HG03460 (cell line): ENCODE measurements at regions not wholly inside any gene's neighbourhood (a gene's known extent, or its start where the extent isn't known, plus 50 kb on each side); places are given as distances from the start of the nearest gene placed in this dataset.

ENCODE experiments used
- ATAC-seq: cut with Tn5 transposase; IDR thresholded peaks from one replicate; pipeline ENCODE4 v1.9.1; 2021; ENCODE audit not compliant: unreplicated experiment

- ATAC-seq = peak; percentile 67
Measured at GRCh38 chr6:47360388-47360787, 50.7 kb upstream of the TNFRSF21 start.

DNA sequence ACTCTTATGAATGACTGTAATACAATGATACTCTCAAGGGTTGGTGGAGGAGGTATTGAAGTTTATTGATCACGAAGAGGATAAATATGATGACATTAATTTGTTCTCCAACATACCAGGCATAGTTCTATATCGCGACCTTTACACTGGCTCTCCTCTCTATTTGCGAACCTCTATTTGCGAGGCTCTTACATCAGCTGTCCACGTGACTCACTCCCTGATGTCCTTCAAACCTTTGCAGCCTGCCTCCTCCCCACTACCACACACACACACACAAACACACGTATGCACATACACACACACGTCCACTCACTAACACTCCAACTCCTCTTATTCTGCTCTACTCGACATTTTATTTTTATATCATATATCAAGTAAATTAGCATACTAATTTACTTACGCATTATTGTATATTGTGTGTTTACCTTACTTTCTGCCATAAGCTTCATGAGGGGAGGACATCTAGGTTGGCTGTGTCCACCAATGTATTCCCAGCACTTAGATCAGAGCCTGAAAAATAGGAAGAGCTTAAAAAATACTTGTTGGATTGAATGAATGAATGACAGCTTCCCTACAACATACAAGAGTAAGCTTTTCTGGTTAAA, 53.3 kb upstream of the TNFRSF21 start:
- ATAC-seq = no peak

GRCh38 chr6:47363736-47364135, 54.0 kb upstream of the TNFRSF21 start:
- ATAC-seq = no peak

DNA sequence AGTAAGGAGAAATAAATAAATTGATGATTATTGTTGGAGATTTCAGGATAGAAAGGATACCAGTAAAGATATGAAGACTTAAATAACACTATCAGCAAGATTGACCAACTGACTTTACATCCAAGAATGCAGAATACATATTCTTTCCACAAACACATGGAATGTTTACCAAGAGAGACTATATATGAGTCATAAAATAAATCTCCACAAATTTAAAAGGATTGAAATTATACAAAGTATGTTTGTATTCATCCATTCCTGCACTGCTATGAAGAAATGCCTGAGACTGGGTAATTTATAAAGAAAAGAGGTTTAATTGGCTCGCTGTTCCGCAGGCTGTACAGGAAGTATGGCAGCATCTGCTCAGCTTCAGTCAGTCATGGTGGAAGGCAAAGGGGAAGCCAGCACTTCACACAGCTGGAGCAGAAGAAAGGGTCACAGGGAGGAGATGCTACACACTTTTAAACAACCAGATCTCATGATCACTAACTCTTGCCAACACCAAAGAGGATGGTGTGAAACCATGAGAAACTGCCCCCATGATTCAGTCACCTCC, 56.7 kb upstream of the TNFRSF21 start:
- ATAC-seq = no peak

DNA sequence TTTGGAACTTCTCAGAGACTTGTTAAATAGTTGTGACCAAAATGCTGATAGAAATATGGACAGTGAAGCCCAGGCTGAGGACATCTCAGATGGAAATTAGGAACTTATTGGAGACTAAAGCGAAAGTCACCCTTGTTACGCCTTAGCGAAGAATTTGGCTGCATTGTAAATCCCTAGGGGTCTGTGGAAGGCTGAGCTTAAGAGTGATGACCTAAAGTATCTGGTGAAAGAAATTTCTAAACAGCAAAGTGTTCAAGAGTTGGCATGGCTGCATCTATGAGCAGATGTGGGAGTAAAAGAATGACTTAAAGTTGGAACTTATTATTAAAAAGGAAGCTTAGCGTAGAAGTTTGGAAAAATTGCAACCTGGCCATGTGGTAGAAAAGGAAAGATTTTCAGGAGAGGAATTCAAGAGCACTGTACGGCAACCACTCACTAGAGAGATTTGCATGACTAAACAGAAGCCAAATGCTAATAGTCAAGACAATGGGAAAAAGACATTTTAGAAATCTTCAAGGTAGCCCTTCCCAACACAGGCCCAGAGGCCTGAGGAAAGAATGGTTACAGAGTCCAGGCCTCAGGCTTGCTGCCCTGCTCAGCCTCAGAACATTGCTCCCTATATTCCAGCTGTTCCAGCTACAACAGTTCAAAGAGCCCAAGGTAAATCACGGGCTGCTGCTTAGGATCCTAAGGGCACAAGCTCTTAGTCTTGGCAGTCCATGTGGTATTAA, 61.6 kb upstream of the TNFRSF21 start:
- ATAC-seq = no peak

DNA sequence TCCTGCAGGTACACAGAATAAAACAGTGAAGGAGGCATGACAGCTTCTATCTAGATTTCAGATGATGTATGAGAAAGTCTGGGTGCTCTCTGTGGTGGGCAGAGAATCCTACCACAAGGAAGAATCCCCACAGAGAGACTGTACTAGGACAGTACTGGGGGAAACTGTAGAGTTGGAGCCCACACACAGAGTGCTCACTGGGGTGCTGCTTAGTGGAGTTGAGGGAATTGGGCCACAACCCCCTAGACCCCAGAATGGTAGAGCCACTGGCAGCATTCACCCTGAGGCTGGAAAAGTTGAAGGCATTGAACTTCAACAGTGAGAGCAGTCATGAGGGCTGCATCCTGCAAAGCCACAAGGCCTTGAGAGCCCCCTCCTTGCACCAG, 62.2 kb upstream of the TNFRSF21 start:
- no peak for ATAC-seq

DNA sequence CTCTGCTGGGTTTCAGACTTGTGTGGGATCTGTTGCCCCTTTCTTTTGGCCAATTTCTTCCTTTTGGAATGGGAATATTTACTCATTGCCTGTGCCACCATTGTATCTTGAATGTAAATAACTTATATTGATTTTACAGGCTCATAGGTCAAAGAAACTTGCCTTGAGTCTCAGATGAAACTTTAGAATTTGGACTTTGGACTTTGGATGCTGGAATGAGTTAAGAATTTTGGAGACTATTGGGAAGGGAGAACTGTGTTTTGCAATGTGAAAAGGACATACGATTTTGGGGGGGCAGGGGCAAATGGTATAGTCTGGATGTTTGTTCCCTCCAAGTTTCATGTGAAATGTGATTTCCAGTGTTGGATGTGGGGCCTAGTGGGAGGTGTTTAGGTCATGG, 62.6 kb upstream of the TNFRSF21 start:
- ATAC-seq = no peak

- ATAC-seq = no peak
Measured at GRCh38 chr6:47375426-47375825, 65.7 kb upstream of the TNFRSF21 start.

DNA sequence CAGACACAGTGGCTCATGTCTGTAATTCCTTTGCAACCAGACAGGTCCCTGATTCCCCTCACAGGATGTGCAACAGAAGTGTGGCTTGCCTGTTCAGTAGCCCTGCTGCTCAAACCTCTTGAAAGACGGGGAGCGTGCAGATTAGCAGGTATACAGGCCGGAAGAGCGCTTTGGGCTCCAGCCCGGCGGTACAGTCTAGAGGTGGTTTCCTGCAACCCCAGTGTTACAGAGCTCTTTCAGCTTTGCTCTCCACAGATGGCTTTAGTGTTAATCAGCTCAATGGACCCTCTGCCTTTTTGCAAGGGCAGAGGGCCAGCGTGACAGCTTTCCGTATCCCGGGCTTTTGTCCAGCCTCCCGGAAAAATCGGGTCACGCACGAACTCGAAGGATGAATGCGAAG, 67.2 kb upstream of the TNFRSF21 start:
- ATAC-seq = no peak

DNA sequence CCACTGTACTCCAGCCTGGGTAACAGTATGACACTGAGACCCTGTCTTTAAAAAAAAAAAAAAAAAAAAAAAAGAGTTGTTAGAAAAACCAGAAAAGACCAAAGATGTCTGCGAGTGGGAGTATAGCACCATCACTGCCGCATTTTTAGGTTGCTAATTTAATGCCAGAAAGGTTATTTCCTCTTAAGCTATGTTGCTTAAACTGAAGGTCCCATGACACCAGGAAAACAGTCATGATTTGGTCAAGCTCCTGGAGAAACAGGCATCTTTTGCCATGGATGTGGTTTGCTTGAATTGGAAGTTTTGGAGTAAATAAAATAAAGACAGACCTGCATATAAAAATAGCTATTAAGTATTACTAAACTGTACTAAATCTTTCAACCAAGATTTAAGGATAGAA, 68.3 kb upstream of the TNFRSF21 start:
- ATAC-seq = no peak

DNA sequence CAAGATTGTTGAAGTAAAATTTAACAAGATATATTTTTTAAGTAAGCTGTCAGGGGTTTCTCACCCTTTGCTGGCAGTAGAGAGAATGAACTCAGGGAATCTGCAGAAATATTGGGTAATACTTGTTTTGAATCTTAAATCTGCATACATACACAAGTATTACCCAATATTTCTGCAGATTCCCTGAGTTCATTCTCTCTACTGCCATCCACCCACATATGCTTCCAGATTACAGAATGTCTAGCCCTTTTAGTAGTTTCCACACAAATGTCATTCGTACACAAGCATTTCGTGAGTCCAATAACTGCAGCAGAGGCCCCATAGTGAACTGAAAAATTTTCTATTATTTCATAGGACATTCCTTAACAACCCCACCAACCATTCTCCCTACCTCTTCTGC, 69.6 kb upstream of the TNFRSF21 start:
- no peak for ATAC-seq

GRCh38 chr6:47380251-47380650, 70.5 kb upstream of the TNFRSF21 start:
- ATAC-seq = no peak

DNA sequence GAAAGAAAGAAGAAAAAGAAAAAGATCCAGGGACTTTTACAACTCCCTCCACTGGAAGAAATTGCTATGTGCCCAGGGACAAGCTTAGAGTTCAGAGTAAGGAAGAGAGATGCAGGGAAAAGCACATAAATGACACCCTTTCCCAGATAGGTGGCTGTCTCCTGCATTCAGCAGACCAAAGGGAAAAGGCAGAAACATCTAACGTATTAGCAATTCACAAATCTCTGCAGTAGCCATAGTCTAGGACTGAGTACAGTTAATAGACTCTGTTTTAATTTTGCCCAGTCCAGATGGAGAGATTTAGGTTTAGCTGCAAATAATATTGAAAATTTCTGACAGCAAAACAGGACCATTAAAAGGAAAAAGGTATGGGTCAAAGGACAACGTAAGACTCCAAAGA, 71.3 kb upstream of the TNFRSF21 start:
- ATAC-seq = no peak

- no peak for ATAC-seq
Measured at GRCh38 chr6:47383360-47383759, 73.7 kb upstream of the TNFRSF21 start.

GRCh38 chr6:47391675-47392074, 82.0 kb upstream of the TNFRSF21 start:
- ATAC-seq = no peak

- no peak for ATAC-seq
Measured at GRCh38 chr6:47392251-47392650, 82.5 kb upstream of the TNFRSF21 start.

DNA sequence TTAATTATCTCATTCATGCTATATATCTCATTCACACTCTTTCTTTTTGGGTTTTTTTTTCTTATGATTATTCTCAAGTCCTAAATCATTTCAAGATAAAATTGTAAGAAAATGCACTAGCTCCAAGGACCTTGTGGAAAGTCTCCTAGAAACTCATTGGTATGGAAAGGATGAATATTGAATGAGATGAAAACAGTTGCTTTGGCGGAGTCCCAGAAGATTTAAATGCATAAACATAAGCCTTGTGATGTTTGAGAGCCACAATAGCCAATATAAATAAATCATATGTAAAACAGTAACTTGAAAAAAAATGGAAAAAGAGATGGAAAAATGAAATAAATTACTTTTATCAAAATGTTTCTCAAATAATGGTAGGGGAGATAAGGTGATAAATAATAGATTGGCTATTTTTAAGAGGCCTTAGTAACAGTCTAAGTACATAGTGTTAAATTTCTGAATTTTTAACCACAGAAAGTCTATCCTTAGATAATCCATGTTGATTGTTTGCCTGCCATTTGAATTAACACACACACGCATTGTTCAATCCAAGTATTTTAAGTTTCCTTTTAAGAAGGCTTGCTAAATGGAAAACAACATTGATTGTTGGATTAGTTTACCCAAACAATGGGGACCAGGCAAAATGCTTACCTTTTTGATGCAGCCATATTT, 81.1 kb upstream of the CD2AP start:
- ATAC-seq = no peak

DNA sequence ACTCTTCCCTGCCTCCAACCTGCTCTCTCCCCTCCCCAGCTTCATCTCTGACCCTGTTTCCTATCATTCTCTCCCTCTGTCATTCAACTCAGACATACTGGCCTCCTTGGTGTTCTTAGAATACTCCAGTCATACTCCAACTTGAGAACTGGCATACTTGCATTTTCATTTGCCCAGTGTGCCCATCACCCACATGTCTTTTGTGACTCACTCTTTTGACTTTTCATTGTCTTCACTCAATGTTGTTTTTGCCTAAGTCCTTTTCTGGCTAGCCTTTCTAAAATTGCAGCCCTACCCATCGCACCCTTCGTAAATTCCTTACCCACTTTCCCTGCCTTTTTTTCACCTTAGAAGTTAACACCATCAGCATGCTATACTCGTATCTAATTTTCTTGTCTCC, 77.0 kb upstream of the CD2AP start:
- no peak for ATAC-seq

DNA sequence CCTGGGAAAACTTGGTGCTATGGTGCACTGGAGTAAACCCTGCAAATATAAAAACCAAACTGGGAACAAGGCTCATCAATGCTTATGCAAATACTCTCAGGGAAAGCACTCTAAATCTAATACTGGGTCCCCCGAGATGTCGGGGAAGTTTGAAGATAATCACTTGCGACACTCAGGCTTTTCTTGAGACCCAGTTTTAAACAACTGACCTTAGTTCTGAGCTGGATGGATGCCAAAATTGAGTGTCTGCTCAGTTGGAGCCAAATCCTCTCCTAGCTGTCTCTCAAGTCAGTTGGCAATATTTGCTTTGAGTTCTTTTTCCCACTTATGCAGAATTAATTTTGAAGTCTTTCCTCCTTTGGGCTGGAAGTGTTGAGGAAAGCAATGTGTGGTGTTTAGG, 75.5 kb upstream of the CD2AP start:
- ATAC-seq = no peak

DNA sequence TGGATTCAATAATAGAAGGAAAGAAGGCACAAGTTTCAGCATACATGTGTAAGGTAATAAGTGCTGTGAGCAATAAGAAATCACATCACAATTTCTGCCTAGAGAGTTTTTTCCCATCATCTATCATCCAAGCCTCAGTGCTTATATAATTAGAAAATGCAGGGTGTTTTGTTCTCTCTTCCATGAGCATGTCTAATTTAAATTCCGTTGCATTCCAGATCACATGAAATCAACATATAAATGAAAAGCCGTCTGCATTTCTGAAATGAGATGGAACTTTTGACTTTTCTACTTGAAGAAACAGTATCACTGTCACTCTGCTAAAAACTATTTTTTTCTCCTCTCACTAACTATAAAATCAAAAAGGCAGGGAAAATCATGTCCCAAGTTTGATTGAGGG, 74.5 kb upstream of the CD2AP start:
- ATAC-seq = no peak

- no peak for ATAC-seq
Measured at GRCh38 chr6:47403801-47404200, 73.8 kb upstream of the CD2AP start.

GRCh38 chr6:47404435-47404834, 73.2 kb upstream of the CD2AP start:
- no peak for ATAC-seq
